MM.1S (cell line): ENCODE measurements at regions not wholly inside any gene's neighbourhood (a gene's known extent, or its start where the extent isn't known, plus 50 kb on each side); places are given as distances from the start of the nearest gene placed in this dataset.

Experiments used
- EZH2 ChIP-seq: fragments of 300-600 bp; sonication (generic); optimal IDR thresholded peaks from 2 replicates; pipeline ENCODE3; 2017; ENCODE audit warnings: low read depth, mild to moderate bottlenecking, antibody characterized with exemption, low read length, mixed read lengths
- TF ChIP-seq, protein P1 (sequence below): fragments of 300-600 bp; sonication (generic); IDR thresholded peaks from 2 replicates; pipeline ENCODE4 v1.5.1; 2016; ENCODE audit warnings: antibody characterized with exemption, low read length, mixed read lengths

DNA sequence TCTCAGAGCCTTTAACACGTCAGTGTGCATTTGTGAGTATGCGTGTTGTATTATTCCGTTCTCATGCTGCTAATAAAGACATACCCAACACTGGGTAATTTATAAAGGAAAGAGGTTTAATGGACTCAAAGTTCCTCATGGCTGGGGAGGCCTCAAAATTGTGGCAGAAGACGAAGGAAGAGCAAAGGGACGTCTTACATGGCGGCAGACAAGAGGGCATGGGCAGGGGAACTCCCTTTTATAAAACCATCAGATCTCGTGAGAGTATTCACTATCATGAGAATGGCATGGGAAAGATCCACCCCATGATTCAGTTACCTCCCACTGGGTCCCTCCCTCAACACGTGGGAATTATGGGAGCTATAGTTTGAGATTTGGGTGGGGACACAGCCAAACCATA is 285.0 kb downstream of the PBX3 start:
- TF ChIP-seq, protein P1, sequence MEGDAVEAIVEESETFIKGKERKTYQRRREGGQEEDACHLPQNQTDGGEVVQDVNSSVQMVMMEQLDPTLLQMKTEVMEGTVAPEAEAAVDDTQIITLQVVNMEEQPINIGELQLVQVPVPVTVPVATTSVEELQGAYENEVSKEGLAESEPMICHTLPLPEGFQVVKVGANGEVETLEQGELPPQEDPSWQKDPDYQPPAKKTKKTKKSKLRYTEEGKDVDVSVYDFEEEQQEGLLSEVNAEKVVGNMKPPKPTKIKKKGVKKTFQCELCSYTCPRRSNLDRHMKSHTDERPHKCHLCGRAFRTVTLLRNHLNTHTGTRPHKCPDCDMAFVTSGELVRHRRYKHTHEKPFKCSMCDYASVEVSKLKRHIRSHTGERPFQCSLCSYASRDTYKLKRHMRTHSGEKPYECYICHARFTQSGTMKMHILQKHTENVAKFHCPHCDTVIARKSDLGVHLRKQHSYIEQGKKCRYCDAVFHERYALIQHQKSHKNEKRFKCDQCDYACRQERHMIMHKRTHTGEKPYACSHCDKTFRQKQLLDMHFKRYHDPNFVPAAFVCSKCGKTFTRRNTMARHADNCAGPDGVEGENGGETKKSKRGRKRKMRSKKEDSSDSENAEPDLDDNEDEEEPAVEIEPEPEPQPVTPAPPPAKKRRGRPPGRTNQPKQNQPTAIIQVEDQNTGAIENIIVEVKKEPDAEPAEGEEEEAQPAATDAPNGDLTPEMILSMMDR = no peak
- TF ChIP-seq EZH2 = no peak
